MM.1S (cell line): ENCODE measurements at regions not wholly inside any gene's neighbourhood (a gene's known extent, or its start where the extent isn't known, plus 50 kb on each side); places are given as distances from the start of the nearest gene placed in this dataset.

Experiments used
- CTCF ChIP-seq: fragments of 300-600 bp; sonication (generic); IDR thresholded peaks from 2 replicates; pipeline ENCODE4 v1.5.1; 2016; ENCODE audit warnings: antibody characterized with exemption, low read length, mixed read lengths
- EZH2 ChIP-seq: fragments of 300-600 bp; sonication (generic); optimal IDR thresholded peaks from 2 replicates; pipeline ENCODE3; 2017; ENCODE audit warnings: low read depth, mild to moderate bottlenecking, antibody characterized with exemption, low read length, mixed read lengths
- EZH2phosphoT487 ChIP-seq: fragments of 300-600 bp; sonication (generic); IDR thresholded peaks from 2 replicates; pipeline ENCODE4 v1.6.1; 2018; ENCODE audit warnings: antibody characterized with exemption, low read length

- TF ChIP-seq EZH2, result no peak
- no peak for TF ChIP-seq CTCF
- TF ChIP-seq EZH2phosphoT487, result no peak
Observed at GRCh38 chr3:64385277-64385676, 160.0 kb upstream of the PRICKLE2 start.
